ENCODE measurements at regions not wholly inside any gene's neighbourhood (a gene's known extent, or its start where the extent isn't known, plus 50 kb on each side); places are given as distances from the start of the nearest gene placed in this dataset.

DNA sequence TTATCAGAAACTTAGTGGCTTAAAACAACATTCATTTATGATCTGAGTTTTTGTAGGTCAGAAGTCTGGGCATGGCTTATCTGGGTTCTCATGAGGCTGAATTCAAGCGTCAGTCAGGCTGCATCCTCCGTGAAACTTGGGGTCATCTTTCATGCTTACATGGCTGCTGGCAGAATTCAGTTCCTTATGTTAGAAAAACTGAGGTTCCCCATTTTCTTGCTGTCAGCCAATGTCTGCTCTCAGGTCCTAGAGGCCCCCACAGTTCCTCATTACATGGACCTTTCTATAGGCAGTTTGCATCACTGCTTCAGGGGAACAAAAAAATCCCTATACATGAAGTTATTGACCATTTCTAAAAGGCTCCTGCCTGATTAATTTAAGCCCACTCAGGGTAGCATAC, 83.8 kb upstream of the NMUR2 start:
- in situ Hi-C loops (cut with MboI) (no loop called here), intact Hi-C loops (cut with micrococcal nuclease; ENCODE audit: unreplicated experiment) (no loop called here)
- SMC1A ChIA-PET (ENCODE audit: uncharacterized antibody, unreplicated experiment): interaction anchor here (0.9 kb wide), 1 partner anchor 18 kb away, joined by 4 read pairs; no protein-coding TSS in a partner anchor
- ATAC-seq (no peak), FAIRE-seq (no peak), DNase-seq (ENCODE audit: low read depth, low spot score) (no peak)
- no peaks in the 10 kb centered on the region for H4K20me1 ChIP-seq (ENCODE audit: control insufficient read depth, insufficient read depth)
- WGBS (ENCODE audit: insufficient coverage, insufficient replicate concordance, low lambda C conversion rate, missing lambda C conversion rate): 51% methylated on average over 2 of the region's 2 CpGs
- no peak overlapping the region for H2AFZ ChIP-seq (ENCODE audit: control insufficient read depth, low read depth, low read length)
- H3K4me1 ChIP-seq (ENCODE audit: control insufficient read depth, insufficient read depth, low read length): no peaks in the 10 kb centered on the region
- POLR2A ChIA-PET: interaction anchor here (0.6 kb wide), 1 partner anchor 88 kb away, joined by 3 read pairs; no protein-coding TSS in a partner anchor
- no peaks in the 10 kb centered on the region for H3K9me3 ChIP-seq (replicated peaks; ENCODE audit: control insufficient read depth, insufficient read depth, low read length)
- no peak overlapping the region for H3K4me3 ChIP-seq
- RAD21 ChIA-PET (ENCODE audit: unreplicated experiment): no interaction called here
- CTCF ChIA-PET: interaction anchor here (2.2 kb wide), 1 partner anchor 26 kb away, joined by 5 read pairs; no protein-coding TSS in a partner anchor
- TF ChIP-seq FOXM1 (IDR thresholded peaks at IDR 0.05; ENCODE audit: low read depth, low read length) (no peak), CBX5 (IDR thresholded peaks at IDR 0.05; ENCODE audit: low read depth) (no peak), POLR2A (IDR thresholded peaks at IDR 0.05; ENCODE audit: low read depth, low read length) (no peak), RCOR1 (conservative IDR thresholded peaks at IDR 0.05; ENCODE audit: low read depth, low read length) (no peak), NFYA (IDR thresholded peaks at IDR 0.05; ENCODE audit: borderline replicate concordance, low read depth, low read length) (no peak), CEBPB (IDR thresholded peaks at IDR 0.05; ENCODE audit: borderline replicate concordance in 1 of 2, low read depth in 2 of 2, low read length in 2 of 2) (no peak), CHD2 (IDR thresholded peaks at IDR 0.05; ENCODE audit: borderline replicate concordance, low read depth, low read length) (no peak), CBX3 (IDR thresholded peaks at IDR 0.05; ENCODE audit: borderline replicate concordance, low read depth) (no peak)
- TF ChIP-seq, protein P1, sequence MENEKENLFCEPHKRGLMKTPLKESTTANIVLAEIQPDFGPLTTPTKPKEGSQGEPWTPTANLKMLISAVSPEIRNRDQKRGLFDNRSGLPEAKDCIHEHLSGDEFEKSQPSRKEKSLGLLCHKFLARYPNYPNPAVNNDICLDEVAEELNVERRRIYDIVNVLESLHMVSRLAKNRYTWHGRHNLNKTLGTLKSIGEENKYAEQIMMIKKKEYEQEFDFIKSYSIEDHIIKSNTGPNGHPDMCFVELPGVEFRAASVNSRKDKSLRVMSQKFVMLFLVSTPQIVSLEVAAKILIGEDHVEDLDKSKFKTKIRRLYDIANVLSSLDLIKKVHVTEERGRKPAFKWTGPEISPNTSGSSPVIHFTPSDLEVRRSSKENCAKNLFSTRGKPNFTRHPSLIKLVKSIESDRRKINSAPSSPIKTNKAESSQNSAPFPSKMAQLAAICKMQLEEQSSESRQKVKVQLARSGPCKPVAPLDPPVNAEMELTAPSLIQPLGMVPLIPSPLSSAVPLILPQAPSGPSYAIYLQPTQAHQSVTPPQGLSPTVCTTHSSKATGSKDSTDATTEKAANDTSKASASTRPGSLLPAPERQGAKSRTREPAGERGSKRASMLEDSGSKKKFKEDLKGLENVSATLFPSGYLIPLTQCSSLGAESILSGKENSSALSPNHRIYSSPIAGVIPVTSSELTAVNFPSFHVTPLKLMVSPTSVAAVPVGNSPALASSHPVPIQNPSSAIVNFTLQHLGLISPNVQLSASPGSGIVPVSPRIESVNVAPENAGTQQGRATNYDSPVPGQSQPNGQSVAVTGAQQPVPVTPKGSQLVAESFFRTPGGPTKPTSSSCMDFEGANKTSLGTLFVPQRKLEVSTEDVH (IDR thresholded peaks at IDR 0.05; ENCODE audit: low read depth, partially characterized antibody): no peak
- no peak overlapping the region for H3K27ac ChIP-seq (ENCODE audit: control insufficient read depth, insufficient read depth)
- H3K79me2 ChIP-seq (ENCODE audit: control insufficient read depth, insufficient read depth, low read length): no peaks in the 10 kb centered on the region
- no peak overlapping the region for H3K9ac ChIP-seq (ENCODE audit: control insufficient read depth, insufficient read depth, low read length)
- H3K4me2 ChIP-seq (ENCODE audit: control insufficient read depth, insufficient read depth): no peak overlapping the region
- no peaks in the 10 kb centered on the region for H3K36me3 ChIP-seq (ENCODE audit: control insufficient read depth in 2 of 2, insufficient read depth in 2 of 2, low read length in 1 of 2)
- no peaks in the 10 kb centered on the region for H3K27me3 ChIP-seq (replicated peaks in 1 of 2; ENCODE audit: control insufficient read depth in 2 of 2, insufficient read depth in 2 of 2, low read length in 1 of 2)
- BruUV-seq (replicated peaks): no TSS peak
